Activated B cell treated with CpG ODN at 0.5 μM for 24 hours (primary cell): ENCODE measurements at regions not wholly inside any gene's neighbourhood (a gene's known extent, or its start where the extent isn't known, plus 50 kb on each side); places are given as distances from the start of the nearest gene placed in this dataset.

Experiments used
- ATAC-seq: fragments of 200-7000 bp; cut with Tn5 transposase; one replicate; pipeline ENCODE4 v1.10.0; 2021; ENCODE audit warnings: low read depth, mild to moderate bottlenecking, moderate library complexity
- CTCF ChIA-PET: fragments of 350-600 bp; sonication (Branson Sonifier 250); formaldehyde crosslinking; loops from one replicate; lab custom pipeline; 2021; ENCODE audit warnings: antibody characterized with exemption; lab: Charles Lee
- POLR2A ChIA-PET: fragments of 350-600 bp; sonication (Branson Sonifier 250); formaldehyde crosslinking; loops from one replicate; lab custom pipeline; 2021; ENCODE audit warnings: antibody characterized with exemption; lab: Charles Lee
- DNase-seq: peaks from one replicate; pipeline ENCODE4 v3.0.0; 2022
- H3K27ac Mint-ChIP-seq: one replicate; pipeline ENCODE4 v1.8.0; 2020; ENCODE audit warnings: mixed read lengths
- H3K27me3 Mint-ChIP-seq: one replicate; pipeline ENCODE4 v1.8.0; 2021; ENCODE audit warnings: mixed read lengths
- H3K36me3 Mint-ChIP-seq: one replicate; pipeline ENCODE4 v1.8.0; 2021; ENCODE audit warnings: low read depth, mixed read lengths
- H3K4me1 Mint-ChIP-seq: one replicate; pipeline ENCODE4 v1.8.0; 2021; ENCODE audit warnings: mixed read lengths
- H3K4me3 Mint-ChIP-seq: one replicate; pipeline ENCODE4 v1.8.0; 2020; ENCODE audit warnings: mild to moderate bottlenecking, mixed read lengths
- H3K9me3 Mint-ChIP-seq: one replicate; pipeline ENCODE4 v1.8.0; 2020; ENCODE audit warnings: mixed read lengths
- intact Hi-C: fragments of 100-400 bp; cut with micrococcal nuclease; formaldehyde crosslinking; loops from one replicate; pipeline ENCODE4 v1.15.1; 2024
- TF ChIP-seq, protein P1 (sequence below): fragments of 200-600 bp; IDR thresholded peaks from one replicate; pipeline ENCODE4 v1.8.0; 2022; ENCODE audit warnings: antibody characterized with exemption, mild to moderate bottlenecking

DNA sequence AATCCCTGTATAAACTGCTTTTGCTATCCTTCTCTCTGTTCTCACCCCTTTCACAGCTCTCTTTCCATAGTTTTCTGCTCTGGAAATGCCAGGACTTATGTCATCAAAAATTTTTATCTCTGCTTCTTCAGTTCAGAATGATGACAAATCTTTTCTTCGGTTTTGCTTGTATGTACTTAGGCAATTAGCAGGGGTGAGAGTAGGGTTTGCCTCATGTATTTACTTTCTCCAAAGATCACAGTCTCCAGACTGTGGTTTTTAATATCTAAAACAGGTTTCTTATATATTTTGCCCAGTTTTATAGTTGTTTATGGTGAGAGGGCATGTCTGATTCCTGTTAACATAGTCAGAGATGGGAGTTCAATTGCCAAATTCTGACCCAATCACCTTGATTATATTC is 235.4 kb upstream of the LYPLAL1 start:
- CTCF ChIA-PET, result no interaction called here
- TF ChIP-seq, protein P1, sequence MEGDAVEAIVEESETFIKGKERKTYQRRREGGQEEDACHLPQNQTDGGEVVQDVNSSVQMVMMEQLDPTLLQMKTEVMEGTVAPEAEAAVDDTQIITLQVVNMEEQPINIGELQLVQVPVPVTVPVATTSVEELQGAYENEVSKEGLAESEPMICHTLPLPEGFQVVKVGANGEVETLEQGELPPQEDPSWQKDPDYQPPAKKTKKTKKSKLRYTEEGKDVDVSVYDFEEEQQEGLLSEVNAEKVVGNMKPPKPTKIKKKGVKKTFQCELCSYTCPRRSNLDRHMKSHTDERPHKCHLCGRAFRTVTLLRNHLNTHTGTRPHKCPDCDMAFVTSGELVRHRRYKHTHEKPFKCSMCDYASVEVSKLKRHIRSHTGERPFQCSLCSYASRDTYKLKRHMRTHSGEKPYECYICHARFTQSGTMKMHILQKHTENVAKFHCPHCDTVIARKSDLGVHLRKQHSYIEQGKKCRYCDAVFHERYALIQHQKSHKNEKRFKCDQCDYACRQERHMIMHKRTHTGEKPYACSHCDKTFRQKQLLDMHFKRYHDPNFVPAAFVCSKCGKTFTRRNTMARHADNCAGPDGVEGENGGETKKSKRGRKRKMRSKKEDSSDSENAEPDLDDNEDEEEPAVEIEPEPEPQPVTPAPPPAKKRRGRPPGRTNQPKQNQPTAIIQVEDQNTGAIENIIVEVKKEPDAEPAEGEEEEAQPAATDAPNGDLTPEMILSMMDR, result no peak
- intact Hi-C loops, result no loop called here
- Mint-ChIP-seq H3K27me3 (no peaks in the 10 kb centered on the region), H3K27ac (no peak overlapping the region), H3K36me3 (no peaks in the 10 kb centered on the region), H3K4me3 (no peak overlapping the region), H3K9me3 (peaks cover 16% of the 10 kb centered on the region), H3K4me1 (no peaks in the 10 kb centered on the region)
- DNase-seq (no peak), ATAC-seq (no peak)
- POLR2A ChIA-PET, result no interaction called here

DNA sequence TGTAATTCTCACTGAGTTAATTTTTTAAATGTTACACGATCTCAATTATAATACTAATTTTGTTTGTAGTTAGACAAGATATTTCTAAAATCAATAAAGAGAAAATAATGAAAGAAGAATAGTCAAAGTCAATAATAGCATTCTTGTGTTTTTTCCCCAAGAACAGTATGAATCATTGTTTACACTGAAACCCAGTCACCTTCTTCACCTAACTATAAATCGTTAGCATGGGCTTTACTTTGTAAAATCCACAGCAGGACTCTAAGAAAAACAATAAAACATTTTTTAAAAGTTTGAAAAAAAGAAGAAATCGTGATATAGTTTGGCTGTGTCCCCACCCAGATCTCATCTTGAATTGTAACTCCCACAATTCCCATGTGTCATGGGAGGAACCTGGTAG is 234.6 kb upstream of the LYPLAL1 start:
- ATAC-seq (no peak), DNase-seq (no peak)
- H3K27me3 Mint-ChIP-seq, result no peaks in the 10 kb centered on the region
- H3K4me3 Mint-ChIP-seq, result no peak overlapping the region
- no peak overlapping the region for H3K27ac Mint-ChIP-seq
- POLR2A ChIA-PET, result no interaction called here
- intact Hi-C loops, result no loop called here
- CTCF ChIA-PET, result no interaction called here
- TF ChIP-seq, protein P1, result no peak
- H3K9me3 Mint-ChIP-seq, result peaks cover 16% of the 10 kb centered on the region
- no peaks in the 10 kb centered on the region for H3K4me1 Mint-ChIP-seq
- H3K36me3 Mint-ChIP-seq, result no peaks in the 10 kb centered on the region

DNA sequence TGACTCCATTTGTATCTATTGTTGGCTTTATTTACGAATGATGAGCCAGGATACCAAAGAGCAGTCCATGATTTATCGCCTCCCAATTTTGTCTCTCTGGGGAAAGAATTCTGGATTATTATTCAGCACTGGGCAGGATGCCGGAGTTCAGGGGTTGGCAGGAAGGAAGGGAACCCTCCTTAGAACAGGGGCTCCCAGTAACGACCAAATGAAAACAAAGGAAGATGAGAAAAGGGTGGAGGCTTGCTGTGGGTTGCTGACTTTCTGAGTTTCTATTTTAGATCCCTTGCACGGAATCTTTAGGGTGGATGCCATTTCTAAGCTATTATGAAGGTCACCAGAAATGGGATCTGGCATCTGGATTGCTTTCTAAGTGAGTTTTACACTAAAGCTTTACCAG is 231.2 kb upstream of the LYPLAL1 start:
- H3K27ac Mint-ChIP-seq, result no peak overlapping the region
- CTCF ChIA-PET, result no interaction called here
- intact Hi-C loops, result no loop called here
- no peak for ATAC-seq
- POLR2A ChIA-PET, result no interaction called here
- DNase-seq, result no peak
- H3K27me3 Mint-ChIP-seq, result no peaks in the 10 kb centered on the region
- TF ChIP-seq, protein P1, result no peak
- no peak overlapping the region for H3K4me3 Mint-ChIP-seq
- H3K36me3 Mint-ChIP-seq, result no peaks in the 10 kb centered on the region
- no peaks in the 10 kb centered on the region for H3K4me1 Mint-ChIP-seq
- H3K9me3 Mint-ChIP-seq, result no peaks in the 10 kb centered on the region

DNA sequence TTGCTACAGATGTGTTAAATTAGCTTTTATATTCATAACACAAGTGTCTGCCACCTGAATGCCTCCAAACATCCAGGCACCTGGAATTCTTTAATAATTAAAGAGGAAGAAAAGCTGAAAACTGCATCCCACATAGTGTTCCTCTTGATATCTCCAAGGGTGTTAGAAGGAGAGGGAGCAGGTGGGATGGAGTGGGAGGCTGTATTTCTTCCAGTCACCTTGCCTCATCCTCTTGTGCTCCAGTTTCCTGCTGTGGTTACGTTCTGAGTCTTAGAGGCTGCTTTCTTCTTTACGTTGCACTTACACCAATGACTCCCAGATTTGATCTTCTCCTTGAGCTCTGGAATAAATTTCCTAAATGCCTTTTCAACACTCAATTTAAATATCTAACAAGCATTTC is 230.3 kb upstream of the LYPLAL1 start:
- Mint-ChIP-seq H3K36me3 (no peaks in the 10 kb centered on the region), H3K4me1 (no peaks in the 10 kb centered on the region), H3K4me3 (no peak overlapping the region), H3K27me3 (no peaks in the 10 kb centered on the region), H3K27ac (no peak overlapping the region), H3K9me3 (no peaks in the 10 kb centered on the region)
- intact Hi-C loops, result no loop called here
- CTCF ChIA-PET, result no interaction called here
- TF ChIP-seq, protein P1, result no peak
- no peak for DNase-seq
- POLR2A ChIA-PET, result no interaction called here
- ATAC-seq, result no peak

DNA sequence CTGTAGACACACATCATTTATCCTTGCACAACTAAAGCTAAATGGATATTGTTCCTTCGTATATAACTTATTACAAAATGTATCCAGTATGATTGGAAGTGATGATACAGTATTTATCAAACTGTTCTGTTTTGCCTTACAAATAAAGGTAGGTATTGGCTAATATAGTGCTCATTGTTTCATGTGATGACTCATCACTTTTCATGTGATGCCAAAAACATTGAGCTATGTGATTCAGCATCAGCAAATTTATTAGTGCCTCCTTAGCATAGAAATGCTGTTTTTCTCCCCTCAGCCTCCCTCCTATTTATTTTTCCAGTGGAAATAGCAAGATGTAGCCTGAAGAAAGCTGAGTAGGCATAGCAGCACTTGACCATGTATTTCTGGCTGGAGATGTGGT is 228.6 kb upstream of the LYPLAL1 start:
- H3K4me1 Mint-ChIP-seq, result no peaks in the 10 kb centered on the region
- no peak overlapping the region for H3K4me3 Mint-ChIP-seq
- DNase-seq (no peak), ATAC-seq (no peak)
- no peaks in the 10 kb centered on the region for H3K9me3 Mint-ChIP-seq
- ChIA-PET CTCF (no interaction called here), POLR2A (no interaction called here)
- H3K27me3 Mint-ChIP-seq, result no peaks in the 10 kb centered on the region
- TF ChIP-seq, protein P1, result no peak
- no peak overlapping the region for H3K27ac Mint-ChIP-seq
- intact Hi-C loops, result no loop called here
- no peaks in the 10 kb centered on the region for H3K36me3 Mint-ChIP-seq
